22Rv1 (cell line): ENCODE measurements at regions not wholly inside any gene's neighbourhood (a gene's known extent, or its start where the extent isn't known, plus 50 kb on each side); places are given as distances from the start of the nearest gene placed in this dataset.

Source experiments
- CTCF ChIP-seq: fragments of 450-650 bp; IDR thresholded peaks from 2 replicates; pipeline ENCODE4 v1.5.1; 2017; ENCODE audit warnings: mild to moderate bottlenecking
- ZFX ChIP-seq: fragments of 450-650 bp; IDR thresholded peaks from 2 replicates; pipeline ENCODE4 v1.6.1; 2017; ENCODE audit warnings: antibody characterized with exemption, borderline replicate concordance

GRCh38 chr10:108901781-108902618 is 1021.3 kb downstream of the XPNPEP1 start:
- TF ChIP-seq CTCF (no peak), ZFX (no peak)
